Right forelimb (tissue), 1 donor: ENCODE measurements at regions not wholly inside any gene's neighbourhood (a gene's known extent, or its start where the extent isn't known, plus 50 kb on each side); places are given as distances from the start of the nearest gene placed in this dataset.
"Not testable (repeated sequence)": the region's sequence is repeated elsewhere in the genome, so short reads cannot be mapped to it uniquely, and the experiment has no call there.

Experiments used
- DNase-seq: peaks from one replicate; pipeline ENCODE4 v3.0.0-alpha.2; 2018

DNA sequence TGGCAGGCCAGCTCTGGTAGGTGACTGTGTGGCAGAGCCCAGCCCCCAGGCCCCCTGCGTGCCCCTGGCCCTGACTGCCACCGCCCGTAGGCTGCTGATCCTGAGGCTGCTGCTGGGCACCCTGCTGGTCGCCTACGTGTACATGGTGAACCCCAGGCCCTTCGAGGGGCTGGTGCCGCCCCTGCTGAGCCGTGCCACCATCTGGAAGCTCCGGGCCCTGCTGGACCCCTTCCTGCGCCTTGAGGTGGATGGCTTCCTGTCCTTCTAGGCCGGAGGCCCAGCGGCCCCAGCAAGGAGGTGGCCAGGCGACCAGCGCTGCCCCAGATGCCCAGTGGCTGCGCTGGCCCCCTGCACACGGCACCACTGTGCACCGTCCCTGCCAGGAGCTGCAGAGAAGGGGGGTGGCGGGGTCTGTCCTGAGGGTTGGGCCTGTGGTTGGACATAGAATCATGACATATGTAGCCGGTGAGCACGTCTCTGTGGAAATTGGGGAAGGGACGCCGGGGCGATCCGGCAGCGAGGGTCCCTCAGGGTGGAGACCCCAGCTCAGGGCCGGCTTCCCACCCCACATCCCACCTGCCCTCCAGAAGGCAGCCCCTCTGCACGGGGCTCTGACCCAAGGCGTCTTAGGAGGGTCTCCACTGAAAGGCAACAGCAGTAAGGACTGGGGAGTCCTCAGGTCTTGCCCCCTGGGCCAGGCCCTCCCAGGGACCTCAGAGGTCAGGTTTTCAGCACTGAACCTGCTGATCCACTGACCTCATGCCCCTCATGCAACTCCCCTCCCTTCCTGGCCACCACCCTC is 185.4 kb downstream of the IGLL1 start:
- no peak for DNase-seq

- no peak for DNase-seq
Measured at GRCh38 chr22:23393721-23394320, 186.3 kb downstream of the IGLL1 start.

DNA sequence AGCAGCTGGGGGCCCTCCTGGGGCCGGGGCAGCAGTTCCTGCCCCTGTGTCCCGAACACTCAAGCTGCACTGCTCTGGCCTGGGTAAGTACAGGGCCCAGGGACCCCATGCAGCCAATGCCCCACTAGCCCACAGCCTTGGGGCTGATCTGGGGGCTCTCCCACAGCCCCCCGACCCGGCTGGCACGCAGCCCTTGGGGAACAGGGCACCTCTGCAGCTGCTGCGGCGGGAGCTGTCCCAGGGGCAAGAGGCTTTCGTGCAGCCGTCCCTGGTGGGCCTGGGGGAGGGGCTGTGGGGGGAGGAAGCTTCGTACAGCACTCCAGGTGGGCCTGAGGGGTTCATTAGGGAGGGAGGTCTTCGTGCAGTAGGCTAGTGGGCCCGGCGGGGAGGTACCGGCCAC is 186.9 kb downstream of the IGLL1 start:
- not testable (repeated sequence) for DNase-seq

GRCh38 chr22:23392420-23393121 is 187.5 kb downstream of the IGLL1 start:
- no peak for DNase-seq

- no peak for DNase-seq
Measured at GRCh38 chr22:23391022-23391421, 189.1 kb downstream of the IGLL1 start.

DNA sequence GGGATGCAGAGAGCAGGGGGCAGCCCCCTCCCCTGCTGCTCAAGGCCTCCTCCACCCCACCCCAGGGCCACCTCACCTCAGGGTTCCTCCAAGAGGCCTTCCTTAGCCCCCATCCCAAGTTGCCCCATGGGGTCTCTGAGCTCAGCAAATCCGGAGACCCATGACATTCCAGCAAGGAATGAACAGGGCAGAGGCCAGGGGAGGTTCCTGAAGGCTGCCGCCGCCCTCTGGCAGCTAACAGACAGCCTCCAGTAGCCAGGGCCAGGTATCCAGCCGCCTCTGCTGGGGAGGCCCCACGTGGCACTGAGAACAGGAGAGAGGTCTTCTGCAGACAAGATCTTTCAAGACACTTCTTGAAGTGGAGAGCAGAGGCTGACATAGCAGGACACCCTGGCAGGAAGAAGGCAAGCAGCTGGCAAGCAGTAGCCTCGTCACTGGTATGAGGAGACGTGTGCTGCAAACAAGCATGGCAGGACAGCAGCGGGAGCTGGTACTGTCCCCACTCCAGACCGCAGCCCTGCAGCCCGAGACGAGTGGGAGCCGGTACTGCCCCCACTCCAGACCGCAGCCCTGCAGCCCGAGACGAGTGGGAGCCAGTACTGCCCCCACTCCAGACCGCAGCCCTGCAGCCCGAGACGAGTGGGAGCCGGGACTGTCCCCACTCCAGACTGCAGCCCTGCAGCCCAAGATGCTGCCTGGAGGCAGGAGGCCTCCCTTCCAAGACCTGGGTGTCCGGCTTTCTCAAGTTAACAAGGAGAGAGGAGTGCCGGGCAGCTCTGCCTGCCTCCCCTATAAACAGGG is 190.6 kb downstream of the IGLL1 start:
- no peak for DNase-seq

DNA sequence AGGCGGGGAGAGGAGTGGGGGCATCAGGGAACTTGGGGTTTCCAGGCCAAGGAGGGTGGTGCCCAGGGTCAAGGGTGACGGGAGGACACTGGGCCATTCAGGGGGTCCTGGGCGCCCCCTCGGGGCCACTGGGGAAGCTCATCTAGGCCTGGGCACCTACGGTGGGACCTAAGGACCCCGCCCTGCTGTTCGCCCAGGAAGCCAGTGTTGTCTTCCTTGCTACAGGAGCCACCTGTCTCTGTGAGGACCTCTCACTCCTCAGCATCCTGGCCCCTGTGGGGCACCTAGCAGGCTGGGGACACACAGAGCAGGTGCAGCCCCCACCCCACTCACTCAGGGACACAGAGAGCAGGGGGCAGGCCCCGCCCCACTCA is 191.6 kb downstream of the IGLL1 start:
- no peak for DNase-seq

- no peak for DNase-seq
Measured at GRCh38 chr22:23387827-23388516, 192.1 kb downstream of the IGLL1 start.

GRCh38 chr22:23386822-23387580 is 193.1 kb downstream of the IGLL1 start:
- no peak for DNase-seq

DNA sequence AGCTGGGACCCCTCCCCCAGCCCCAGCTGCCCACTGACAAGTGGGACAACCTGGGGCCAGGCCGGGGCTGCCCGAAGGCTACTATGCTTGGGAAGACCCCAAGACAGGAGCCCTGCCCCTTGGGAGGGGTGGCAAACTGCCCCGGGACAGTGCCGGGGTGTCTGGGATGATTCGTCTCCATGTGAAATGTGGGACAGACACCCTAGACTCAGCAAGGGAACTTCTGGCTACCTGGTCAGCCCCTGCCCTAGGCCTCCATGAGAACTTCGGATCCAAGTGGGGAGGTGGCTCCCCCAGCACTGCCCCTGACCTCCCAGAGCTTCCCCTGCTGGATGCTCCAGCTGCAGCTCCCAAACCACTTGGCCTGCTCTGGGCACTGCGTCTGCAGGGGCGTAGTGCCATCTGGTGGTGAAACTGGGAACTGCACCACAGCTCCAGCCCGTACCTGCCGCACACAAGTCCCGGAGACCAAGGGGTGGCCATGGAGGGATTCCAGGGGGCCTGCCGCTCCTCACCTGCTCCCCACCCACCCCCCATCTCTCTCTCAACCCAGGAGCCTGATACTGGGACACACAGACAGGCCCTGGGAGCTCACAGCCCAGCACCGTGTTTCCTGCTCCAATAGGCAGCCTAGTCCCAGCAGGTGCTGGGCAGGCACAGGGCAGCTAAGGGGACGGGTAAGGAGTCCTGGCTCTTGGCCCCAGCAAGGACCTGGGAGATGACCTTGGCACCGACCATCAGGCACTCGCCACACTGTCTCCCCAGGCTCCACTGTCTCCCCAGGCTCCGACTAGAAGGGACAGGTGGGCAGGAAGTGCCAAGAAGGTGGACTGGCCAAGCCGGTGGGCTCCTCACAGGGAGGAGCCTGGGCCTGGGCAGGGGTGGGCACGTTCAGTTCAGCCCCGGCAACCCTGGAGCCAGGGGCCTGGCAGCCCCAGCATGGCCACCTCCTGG is 194.1 kb downstream of the IGLL1 start:
- DNase-seq: peak; percentile 91

DNA sequence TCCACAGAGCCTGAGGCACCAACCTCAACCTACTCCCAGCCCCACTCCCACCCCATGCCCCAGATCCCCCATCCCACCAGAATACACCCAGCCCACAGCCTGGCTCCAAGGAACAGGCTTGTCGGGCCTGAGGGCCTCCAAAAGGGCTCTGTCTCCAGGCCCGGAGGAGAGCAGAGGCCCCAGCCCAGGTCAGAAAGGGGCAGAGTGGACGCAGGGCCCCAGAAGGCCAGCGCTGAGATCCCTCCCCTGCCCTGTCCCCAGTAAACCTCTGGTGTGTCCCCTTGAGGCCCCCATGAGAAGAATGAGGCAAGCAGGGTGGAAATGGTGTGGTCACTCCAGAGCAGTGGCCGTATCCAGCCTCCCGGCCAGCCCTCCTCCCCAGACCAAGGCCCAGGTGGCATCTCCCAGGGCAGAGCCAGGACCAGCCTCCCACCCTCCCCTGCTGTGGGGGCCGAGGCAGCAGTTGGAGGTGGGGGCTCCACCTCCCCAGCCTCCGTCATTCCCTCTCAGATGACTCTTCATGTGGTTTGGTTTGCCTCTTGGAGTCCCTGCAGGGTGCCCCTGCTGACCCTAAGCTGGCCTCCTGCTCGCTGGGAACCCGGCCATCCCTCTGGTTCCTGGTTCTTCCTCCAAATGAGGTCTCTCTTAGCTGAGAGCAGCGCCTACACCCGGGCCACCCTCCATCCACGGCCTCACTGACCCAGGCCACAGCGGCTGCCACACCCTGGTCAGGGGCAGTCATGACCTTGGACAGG is 195.0 kb downstream of the IGLL1 start:
- no peak for DNase-seq

DNA sequence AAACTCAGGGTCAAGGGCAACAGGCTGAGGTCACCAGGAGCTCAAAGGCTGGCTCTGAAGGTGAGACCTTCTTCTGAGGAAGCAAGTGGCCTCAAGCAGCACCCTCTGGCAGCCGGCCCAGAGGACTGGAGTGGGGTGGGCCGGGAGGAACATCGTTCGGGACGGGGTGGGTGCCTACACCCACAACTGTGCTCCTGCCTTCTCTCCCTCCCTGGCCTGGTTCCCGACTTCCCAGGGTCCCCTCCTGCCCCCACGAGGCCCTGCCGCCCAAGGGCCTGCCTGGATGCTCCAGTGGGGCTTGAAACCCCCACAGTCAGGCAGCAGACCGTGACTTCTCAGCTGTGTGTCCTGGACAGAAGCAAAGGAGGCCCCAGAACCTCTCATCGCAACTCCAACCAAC is 195.7 kb downstream of the IGLL1 start:
- DNase-seq: no peak

DNA sequence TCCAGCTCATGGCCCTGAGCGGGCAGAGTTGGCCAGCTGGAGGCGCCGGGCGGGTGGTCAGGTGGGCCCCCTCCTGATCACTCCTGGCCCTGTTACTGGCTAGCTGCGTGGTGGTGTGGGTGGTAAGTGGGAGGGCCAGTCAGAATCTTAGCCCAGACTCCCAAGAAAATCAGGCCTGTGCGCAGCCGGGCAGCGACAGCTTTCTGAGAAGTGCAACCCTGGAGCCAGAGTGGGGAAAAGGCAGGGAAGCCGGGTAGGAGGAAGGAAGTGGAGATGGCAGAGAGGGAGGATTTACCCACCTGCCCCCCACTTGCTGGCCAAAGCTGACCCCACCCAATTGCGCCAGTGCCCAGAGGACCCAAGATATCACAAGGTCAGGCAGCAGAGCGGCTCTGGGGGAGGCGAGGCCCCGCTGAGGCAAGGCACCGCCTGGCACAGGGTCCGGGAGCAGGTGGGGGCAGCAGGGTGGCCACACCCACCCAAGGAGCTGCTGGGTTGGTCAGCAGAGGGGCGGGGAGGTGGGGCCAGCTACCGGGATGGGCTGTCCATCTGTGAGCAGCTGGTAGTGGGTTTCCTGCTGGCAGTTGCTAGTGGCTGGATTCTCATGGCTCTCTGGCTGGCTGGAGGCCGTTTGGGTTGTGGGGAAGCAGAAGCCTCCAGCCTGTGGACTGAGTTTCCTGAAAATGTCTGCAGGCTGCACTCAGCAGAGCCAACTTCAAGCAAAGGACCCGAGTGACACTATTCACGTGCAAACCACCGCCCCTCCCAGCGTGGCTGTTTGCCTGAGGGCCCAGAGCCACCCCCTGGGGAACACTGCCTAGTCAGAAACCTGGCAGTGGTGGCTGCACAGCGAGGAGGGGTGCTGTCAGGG is 196.4 kb downstream of the IGLL1 start:
- DNase-seq: peak; percentile 66

GRCh38 chr22:23382428-23383218 is 197.5 kb downstream of the IGLL1 start:
- no peak for DNase-seq

GRCh38 chr22:23381661-23382427 is 198.2 kb downstream of the IGLL1 start:
- DNase-seq: no peak

GRCh38 chr22:23380911-23381310 is 199.2 kb downstream of the IGLL1 start:
- peak; percentile 7 for DNase-seq

DNA sequence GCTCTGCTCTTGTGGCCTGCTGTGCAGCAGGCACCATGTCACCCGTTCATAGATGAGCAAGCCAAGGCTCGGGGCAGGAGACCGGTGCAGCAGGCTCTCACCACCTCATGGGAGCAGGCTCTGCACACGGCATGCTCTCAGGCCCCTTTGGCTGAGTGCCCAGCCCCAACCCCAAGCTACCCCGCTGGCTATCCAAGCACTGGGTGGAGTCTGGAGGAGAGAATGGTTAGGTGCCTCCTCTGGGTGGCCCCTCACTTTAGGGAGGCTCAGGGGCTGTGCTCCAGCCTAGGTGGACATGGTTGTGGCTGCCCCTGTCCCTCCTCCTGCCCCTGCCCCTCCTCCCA is 199.9 kb downstream of the IGLL1 start:
- no peak for DNase-seq
